ENCODE measurements at regions not wholly inside any gene's neighbourhood (a gene's known extent, or its start where the extent isn't known, plus 50 kb on each side); places are given as distances from the start of the nearest gene placed in this dataset.

DNA sequence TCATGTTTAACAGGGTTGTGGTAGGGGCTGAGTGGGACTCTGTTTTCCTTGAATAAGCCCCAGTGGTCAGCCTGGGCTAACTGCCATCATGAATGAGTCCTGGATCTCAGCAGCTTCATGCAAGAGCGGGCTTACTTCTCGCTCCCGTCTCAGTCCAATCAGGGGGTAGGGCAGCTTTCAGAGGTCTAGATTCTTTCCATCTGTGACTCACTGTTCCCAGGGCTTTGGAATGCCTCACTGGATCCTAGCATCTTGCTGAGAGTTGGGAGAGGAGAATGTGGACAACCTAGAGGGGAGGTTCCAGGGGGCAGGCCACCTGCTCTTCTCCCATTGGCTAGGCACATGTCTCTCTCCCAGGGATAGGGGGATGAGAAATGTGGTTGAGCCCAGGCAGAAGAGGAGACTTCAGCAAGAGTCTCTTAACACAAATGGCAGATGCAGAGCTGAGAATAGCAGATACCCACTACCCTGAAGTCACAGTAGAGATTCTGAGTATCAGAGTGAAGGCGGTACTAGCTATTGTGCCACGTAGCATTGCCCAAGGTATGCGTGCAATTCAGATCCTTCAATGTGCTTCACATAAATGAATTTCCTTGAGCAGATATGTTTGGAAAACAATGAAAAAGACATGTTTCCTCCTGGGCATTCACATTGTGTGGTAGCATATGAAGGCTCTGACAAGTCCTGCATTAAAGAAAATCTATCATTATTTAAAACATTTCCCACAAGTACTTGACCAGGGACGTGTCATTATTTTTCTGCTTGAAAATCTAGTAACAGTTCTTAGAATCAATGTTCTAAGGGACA is 257.7 kb upstream of the PROK2 start:
- CTCF ChIA-PET, result no interaction called here
- Histone ChIP-seq H3K4me3 (ENCODE audit: low read depth in 2 of 2, low read length in 2 of 2) (no peak overlapping the region), H3K27ac (ENCODE audit: low read length) (no peak overlapping the region), H3K9me3 (ENCODE audit: control insufficient read depth, insufficient read depth, low read depth, low read length) (no peaks in the 10 kb centered on the region), H3K4me1 (ENCODE audit: control insufficient read depth, insufficient read depth, low read length) (no peaks in the 10 kb centered on the region), H3K36me3 (ENCODE audit: control insufficient read depth, insufficient read depth, low read length) (no peaks in the 10 kb centered on the region), H3K27me3 (ENCODE audit: control insufficient read depth, insufficient read depth, low read length) (no peaks in the 10 kb centered on the region)
- DNase-seq (ENCODE audit: low read depth, low spot score) (no peak), ATAC-seq (no peak)
- in situ Hi-C loops (cut with HindIII; ENCODE audit: low pct_unique_long_range_greater_than_20kb, low sequenced_read_pairs) (no loop called here), intact Hi-C loops (cut with micrococcal nuclease; ENCODE audit: unreplicated experiment) (no loop called here)
- BruUV-seq (replicated peaks), result no TSS peak
- POLR2A ChIA-PET, result no interaction called here
- TF ChIP-seq SIN3A (IDR thresholded peaks at IDR 0.05; ENCODE audit: borderline replicate concordance, insufficient read depth, low read depth, low read length) (no peak), REST (IDR thresholded peaks at IDR 0.05; ENCODE audit: insufficient read depth in 1 of 2, low read depth in 2 of 2, low read length in 1 of 2) (no peak), POLR2AphosphoS5 (IDR thresholded peaks at IDR 0.05; ENCODE audit: low read depth, low read length) (no peak), CTCF (IDR thresholded peaks at IDR 0.05) (no peak), TCF7L2 (IDR thresholded peaks at IDR 0.05; ENCODE audit: low read depth, low read length) (no peak)

DNA sequence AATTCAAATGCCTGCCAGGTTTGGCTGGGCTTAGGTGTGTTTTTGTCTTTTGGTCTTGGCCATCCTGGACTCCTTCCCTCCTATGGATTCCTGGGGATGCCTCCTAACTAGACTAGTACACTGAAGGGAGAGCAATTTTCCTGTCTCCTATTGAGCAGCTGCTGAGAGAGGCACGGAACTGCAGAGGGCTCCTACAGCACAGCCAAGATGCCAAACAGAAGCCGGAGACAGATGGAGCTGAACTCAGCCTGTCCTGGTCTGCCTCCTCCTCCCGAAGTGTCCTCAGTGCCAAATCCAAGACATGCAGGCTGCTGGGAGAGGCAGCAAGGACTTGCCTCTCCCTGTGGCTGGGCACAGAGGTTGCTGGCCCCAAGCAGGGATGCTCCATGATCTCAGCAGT is 256.6 kb upstream of the PROK2 start:
- intact Hi-C loops (cut with micrococcal nuclease; ENCODE audit: unreplicated experiment) (no loop called here), in situ Hi-C loops (cut with HindIII; ENCODE audit: low pct_unique_long_range_greater_than_20kb, low sequenced_read_pairs) (no loop called here)
- CTCF ChIA-PET, result no interaction called here
- DNase-seq (ENCODE audit: low read depth, low spot score) (no peak), ATAC-seq (no peak)
- Histone ChIP-seq H3K27me3 (ENCODE audit: control insufficient read depth, insufficient read depth, low read length) (no peaks in the 10 kb centered on the region), H3K36me3 (ENCODE audit: control insufficient read depth, insufficient read depth, low read length) (no peaks in the 10 kb centered on the region), H3K27ac (ENCODE audit: low read length) (no peak overlapping the region), H3K4me1 (ENCODE audit: control insufficient read depth, insufficient read depth, low read length) (no peaks in the 10 kb centered on the region), H3K4me3 (ENCODE audit: low read depth in 2 of 2, low read length in 2 of 2) (no peak overlapping the region), H3K9me3 (ENCODE audit: control insufficient read depth, insufficient read depth, low read depth, low read length) (no peaks in the 10 kb centered on the region)
- no TSS peak for BruUV-seq (replicated peaks)
- TF ChIP-seq SIN3A (IDR thresholded peaks at IDR 0.05; ENCODE audit: borderline replicate concordance, insufficient read depth, low read depth, low read length) (no peak), REST (IDR thresholded peaks at IDR 0.05; ENCODE audit: insufficient read depth in 1 of 2, low read depth in 2 of 2, low read length in 1 of 2) (no peak), CTCF (IDR thresholded peaks at IDR 0.05) (no peak), TCF7L2 (IDR thresholded peaks at IDR 0.05; ENCODE audit: low read depth, low read length) (no peak), POLR2AphosphoS5 (IDR thresholded peaks at IDR 0.05; ENCODE audit: low read depth, low read length) (no peak)
- POLR2A ChIA-PET, result no interaction called here
